Cardiac muscle cell (in vitro differentiated cells and primary cell): ENCODE measurements at regions not wholly inside any gene's neighbourhood (a gene's known extent, or its start where the extent isn't known, plus 50 kb on each side); places are given as distances from the start of the nearest gene placed in this dataset.

ENCODE experiments used
- DNase-seq, 2 donors: peaks; one replicate each; pipeline versions ENCODE4 v3.0.0 to v3.0.0-alpha.2; 2010 to 2017; ENCODE audit warnings: low read depth in 1 of 2, low spot score in 1 of 2
- H3K27ac ChIP-seq: fragments of 200-600 bp; sonication (generic); 2 replicates; pipeline ENCODE4 v1.5.1; 2016
- H3K27me3 ChIP-seq: fragments of 200-600 bp; sonication (generic); 2 replicates; pipeline ENCODE4 v1.6.0; 2016; ENCODE audit warnings: control low read depth
- H3K36me3 ChIP-seq: fragments of 200-600 bp; sonication (generic); 2 replicates; pipeline ENCODE4 v1.5.1; 2016; ENCODE audit warnings: control low read depth
- H3K4me1 ChIP-seq: fragments of 200-600 bp; sonication (generic); 2 replicates; pipeline ENCODE4 v1.8.1; 2017; ENCODE audit warnings: low read depth, mild to moderate bottlenecking, mixed run types
- H3K4me3 ChIP-seq: fragments of 200-600 bp; sonication (generic); 2 replicates; pipeline ENCODE4 v1.5.1; 2016; ENCODE audit warnings: mild to moderate bottlenecking
- H3K9me3 ChIP-seq: fragments of 200-600 bp; sonication (generic); 2 replicates; pipeline ENCODE4 v1.5.1; 2017; ENCODE audit warnings: low read depth, mild to moderate bottlenecking, control low read depth
- TF ChIP-seq, protein P1 (sequence below): IDR thresholded peaks from 2 replicates; pipeline ENCODE4 v1.5.1; 2012; ENCODE audit warnings: low read depth, mild to moderate bottlenecking, low read length

DNA sequence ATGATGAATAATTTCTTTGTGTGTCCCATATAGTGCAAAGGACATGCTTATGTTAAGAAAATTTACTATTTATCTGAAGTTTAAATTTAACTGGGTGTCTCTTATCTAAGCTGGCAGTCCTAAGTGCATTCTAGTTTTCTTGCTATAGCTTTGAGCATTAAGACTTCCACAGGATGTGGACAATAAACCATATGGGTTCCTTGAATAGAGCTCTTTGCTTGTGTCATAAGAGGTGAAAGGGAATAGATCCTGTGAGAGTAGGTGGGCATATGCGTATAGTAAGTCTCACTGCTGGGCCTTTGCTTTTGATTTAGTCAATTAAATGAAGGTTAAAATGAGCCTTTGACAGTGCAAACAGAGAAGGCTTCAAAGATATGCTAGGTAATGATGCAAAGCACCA lies 223.4 kb upstream of the GYPA start:
- H3K27me3 ChIP-seq = no peaks in the 10 kb centered on the region
- no peaks in the 10 kb centered on the region for H3K36me3 ChIP-seq
- H3K9me3 ChIP-seq = no peaks in the 10 kb centered on the region
- TF ChIP-seq, protein P1, sequence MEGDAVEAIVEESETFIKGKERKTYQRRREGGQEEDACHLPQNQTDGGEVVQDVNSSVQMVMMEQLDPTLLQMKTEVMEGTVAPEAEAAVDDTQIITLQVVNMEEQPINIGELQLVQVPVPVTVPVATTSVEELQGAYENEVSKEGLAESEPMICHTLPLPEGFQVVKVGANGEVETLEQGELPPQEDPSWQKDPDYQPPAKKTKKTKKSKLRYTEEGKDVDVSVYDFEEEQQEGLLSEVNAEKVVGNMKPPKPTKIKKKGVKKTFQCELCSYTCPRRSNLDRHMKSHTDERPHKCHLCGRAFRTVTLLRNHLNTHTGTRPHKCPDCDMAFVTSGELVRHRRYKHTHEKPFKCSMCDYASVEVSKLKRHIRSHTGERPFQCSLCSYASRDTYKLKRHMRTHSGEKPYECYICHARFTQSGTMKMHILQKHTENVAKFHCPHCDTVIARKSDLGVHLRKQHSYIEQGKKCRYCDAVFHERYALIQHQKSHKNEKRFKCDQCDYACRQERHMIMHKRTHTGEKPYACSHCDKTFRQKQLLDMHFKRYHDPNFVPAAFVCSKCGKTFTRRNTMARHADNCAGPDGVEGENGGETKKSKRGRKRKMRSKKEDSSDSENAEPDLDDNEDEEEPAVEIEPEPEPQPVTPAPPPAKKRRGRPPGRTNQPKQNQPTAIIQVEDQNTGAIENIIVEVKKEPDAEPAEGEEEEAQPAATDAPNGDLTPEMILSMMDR = no peak
- H3K27ac ChIP-seq = no peak overlapping the region
- no peak overlapping the region for H3K4me3 ChIP-seq
- DNase-seq = no peak
- H3K4me1 ChIP-seq = no peaks in the 10 kb centered on the region

DNA sequence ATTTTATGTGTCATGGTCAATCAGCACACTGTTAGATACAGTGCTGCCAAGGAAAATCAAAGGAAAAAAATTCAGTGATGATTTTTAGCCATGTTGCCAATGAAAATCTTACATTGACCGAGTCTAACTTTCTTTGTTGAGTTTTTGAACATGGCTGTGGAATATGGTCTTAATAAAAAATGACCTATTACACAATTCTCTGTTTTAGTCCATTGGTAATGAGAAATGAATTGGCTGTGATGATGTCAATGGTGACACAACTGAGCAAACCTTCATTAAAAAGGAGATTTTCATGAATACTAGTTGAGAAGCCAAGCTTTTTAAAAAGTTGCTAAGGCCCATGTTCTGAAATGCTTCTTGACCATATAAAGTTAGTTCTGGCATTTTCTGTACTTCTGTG lies 225.9 kb upstream of the GYPA start:
- Histone ChIP-seq H3K27ac (no peak overlapping the region), H3K36me3 (no peaks in the 10 kb centered on the region), H3K4me1 (peaks cover 2% of the 10 kb centered on the region), H3K9me3 (no peaks in the 10 kb centered on the region), H3K4me3 (no peak overlapping the region), H3K27me3 (no peaks in the 10 kb centered on the region)
- TF ChIP-seq, protein P1 = no peak
- DNase-seq = no peak

DNA sequence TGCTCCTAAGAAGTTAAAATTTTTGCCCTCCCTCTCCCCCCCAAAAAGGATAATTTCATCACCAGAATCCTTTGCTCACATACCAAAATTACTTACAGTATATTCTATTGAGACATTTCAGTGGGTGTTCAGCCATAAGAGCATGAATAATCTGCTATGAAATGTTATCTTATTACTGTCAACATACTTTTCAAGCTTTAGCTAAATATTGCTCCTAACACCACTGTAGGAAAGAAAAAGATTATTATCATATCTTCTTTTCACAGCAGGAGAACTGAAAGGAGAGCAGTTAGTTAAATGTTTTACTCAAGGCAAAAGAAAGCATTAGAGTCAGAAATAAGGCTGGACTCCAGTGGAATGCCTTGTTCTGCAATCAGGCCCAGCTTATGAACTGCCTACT lies 231.0 kb upstream of the GYPA start:
- TF ChIP-seq, protein P1 = no peak
- Histone ChIP-seq H3K9me3 (no peaks in the 10 kb centered on the region), H3K4me1 (peaks cover 8% of the 10 kb centered on the region), H3K4me3 (no peak overlapping the region), H3K27ac (no peak overlapping the region), H3K27me3 (no peaks in the 10 kb centered on the region), H3K36me3 (no peaks in the 10 kb centered on the region)
- DNase-seq = peak in 1 of 2 donors; percentile 19

DNA sequence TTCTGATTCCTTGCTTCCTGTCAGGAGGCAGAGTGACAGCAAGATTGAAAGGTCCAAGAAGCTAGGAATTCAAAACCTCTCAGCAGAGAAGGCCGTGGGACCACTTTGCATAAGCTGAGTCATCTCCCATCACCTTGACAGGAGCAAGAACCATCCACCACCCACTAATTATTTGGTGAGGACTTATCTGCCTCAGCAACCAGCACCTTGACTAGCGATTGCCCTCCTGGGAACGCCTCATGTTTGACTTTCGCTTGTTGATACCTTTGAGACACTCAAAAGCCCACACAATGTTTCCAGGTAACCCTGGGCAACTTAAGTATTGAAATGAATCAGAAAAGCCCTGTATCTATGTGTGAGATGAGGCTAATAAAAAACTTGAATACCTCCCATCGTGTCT lies 233.5 kb upstream of the GYPA start:
- Histone ChIP-seq H3K27me3 (no peaks in the 10 kb centered on the region), H3K4me3 (no peak overlapping the region), H3K27ac (no peak overlapping the region), H3K36me3 (no peaks in the 10 kb centered on the region), H3K4me1 (peaks cover 27% of the 10 kb centered on the region), H3K9me3 (no peaks in the 10 kb centered on the region)
- DNase-seq = no peak
- TF ChIP-seq, protein P1 = no peak

DNA sequence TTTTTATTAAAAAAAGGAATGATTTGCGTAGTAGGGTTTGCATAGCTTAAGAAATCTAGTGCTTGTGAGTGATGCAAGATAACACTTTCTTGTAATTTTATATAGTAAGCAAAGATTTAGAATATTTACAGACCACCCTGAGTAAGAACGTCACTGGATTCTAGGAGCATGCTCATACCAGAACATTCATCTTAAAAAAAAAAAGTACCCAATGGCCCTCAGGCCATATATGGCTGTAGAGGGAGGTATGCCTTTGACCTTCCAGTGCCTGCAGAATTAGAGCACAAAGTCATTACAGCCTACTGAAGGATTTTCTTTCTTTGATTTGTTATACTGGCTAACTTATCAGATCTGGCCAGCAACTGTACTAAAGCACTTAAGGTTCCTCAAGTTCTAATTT lies 236.3 kb upstream of the GYPA start:
- peak in 1 of 2 donors; percentile 62 for DNase-seq
- Histone ChIP-seq H3K4me1 (peaks cover 22% of the 10 kb centered on the region), H3K27me3 (no peaks in the 10 kb centered on the region), H3K9me3 (no peaks in the 10 kb centered on the region), H3K4me3 (no peak overlapping the region), H3K36me3 (no peaks in the 10 kb centered on the region), H3K27ac (peak overlapping the region; percentile 90)
- TF ChIP-seq, protein P1 = no peak

DNA sequence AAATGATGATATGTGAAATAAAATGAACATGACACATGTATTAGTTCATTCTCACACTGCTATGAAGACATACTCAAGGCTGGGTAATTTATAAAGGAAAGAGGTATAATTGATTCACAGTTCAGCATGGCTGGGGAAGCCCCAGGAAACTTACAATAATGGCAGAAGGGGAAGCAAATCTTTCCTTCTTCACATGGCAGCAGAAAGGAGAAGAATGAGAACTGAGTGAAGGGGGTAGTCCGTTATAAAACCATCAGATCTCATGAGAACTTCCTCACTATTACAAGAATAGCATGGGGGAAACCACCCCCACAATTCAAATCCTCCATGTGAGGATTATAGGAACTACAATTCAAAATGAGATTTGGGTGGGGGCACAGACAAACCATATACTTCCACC lies 243.9 kb upstream of the GYPA start:
- Histone ChIP-seq H3K27me3 (no peaks in the 10 kb centered on the region), H3K36me3 (no peaks in the 10 kb centered on the region), H3K4me3 (no peak overlapping the region), H3K27ac (no peak overlapping the region), H3K9me3 (no peaks in the 10 kb centered on the region), H3K4me1 (peaks cover 6% of the 10 kb centered on the region)
- DNase-seq = no peak
- TF ChIP-seq, protein P1 = no peak
